ENCODE measurements at regions not wholly inside any gene's neighbourhood (a gene's known extent, or its start where the extent isn't known, plus 50 kb on each side); places are given as distances from the start of the nearest gene placed in this dataset.

DNA sequence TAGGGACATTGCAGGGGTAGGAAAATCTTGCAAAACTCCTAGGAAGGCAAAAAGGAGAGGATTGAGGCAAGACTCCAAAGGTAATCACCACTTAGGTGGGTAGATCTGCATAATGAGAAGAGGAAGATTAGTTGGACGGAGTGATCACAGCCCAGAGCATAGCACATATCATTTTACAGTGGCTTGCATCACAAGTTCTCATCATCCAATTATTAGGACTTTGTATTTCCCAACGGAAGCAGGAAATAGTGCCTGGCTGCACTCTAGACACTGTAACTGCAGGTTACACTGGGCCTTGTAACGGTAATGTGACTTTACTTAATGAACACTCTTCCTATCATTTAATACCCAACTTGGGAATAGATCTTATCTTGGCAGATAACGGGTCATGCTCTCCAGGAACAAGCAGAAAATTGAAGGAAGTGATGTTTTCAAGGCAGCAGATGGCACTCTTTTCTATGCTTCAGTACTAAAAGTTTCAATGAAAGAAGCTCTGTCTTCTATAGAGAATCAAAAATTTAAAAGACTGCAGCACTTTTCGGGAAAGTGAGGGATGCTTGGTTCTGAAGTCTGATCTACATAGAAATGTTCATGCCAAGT, 101.9 kb upstream of the KCNMB2 start:
- DNase-seq (ENCODE audit: low read depth), result no peak
- no peak overlapping the region for H3K4me3 ChIP-seq (ENCODE audit: control insufficient read depth, low read depth, low read length)
- TF ChIP-seq, protein P1, sequence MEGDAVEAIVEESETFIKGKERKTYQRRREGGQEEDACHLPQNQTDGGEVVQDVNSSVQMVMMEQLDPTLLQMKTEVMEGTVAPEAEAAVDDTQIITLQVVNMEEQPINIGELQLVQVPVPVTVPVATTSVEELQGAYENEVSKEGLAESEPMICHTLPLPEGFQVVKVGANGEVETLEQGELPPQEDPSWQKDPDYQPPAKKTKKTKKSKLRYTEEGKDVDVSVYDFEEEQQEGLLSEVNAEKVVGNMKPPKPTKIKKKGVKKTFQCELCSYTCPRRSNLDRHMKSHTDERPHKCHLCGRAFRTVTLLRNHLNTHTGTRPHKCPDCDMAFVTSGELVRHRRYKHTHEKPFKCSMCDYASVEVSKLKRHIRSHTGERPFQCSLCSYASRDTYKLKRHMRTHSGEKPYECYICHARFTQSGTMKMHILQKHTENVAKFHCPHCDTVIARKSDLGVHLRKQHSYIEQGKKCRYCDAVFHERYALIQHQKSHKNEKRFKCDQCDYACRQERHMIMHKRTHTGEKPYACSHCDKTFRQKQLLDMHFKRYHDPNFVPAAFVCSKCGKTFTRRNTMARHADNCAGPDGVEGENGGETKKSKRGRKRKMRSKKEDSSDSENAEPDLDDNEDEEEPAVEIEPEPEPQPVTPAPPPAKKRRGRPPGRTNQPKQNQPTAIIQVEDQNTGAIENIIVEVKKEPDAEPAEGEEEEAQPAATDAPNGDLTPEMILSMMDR (conservative IDR thresholded peaks at IDR 0.05; ENCODE audit: control insufficient read depth, insufficient read depth, low read depth, low read length), result peak; percentile 29

DNA sequence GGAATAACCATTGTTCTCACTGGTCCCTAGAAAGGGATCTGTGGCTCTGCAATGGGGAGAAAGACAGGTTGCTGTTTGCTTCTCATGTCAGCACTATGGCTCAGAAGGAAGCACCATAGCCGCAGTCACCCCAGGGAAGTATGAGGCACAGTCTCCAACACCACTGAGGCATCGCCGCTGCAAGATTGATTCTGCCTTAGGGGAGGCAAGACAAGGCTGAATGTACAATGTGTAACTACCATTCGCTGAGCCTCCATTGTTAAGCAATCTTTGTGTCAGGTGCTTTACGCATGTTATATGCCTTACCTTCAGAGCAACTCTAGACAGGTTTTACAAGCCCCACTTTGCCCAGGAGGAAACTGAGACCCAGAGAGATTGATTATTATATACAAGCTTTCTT, 100.7 kb upstream of the KCNMB2 start:
- no peak overlapping the region for H3K4me3 ChIP-seq (ENCODE audit: control insufficient read depth, low read depth, low read length)
- TF ChIP-seq, protein P1 (conservative IDR thresholded peaks at IDR 0.05; ENCODE audit: control insufficient read depth, insufficient read depth, low read depth, low read length), result no peak

DNA sequence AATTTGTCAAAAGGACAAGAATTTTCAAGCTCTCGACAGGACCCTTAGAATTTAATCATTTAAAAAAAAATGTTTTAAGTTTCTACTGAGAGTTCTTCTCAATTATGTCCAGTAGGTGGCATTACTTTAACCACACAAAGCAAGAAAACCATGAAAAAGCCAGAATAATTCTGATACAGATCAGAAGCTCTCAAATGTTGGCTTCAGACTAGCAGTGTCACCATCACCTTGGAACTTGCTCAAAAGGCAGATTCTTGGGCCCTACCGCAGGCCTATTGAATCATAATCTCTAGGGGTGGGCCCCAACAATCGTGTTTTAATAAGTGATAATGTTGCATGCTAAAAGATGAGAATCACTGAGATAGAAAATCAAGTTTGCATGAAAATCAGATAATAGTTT, 99.5 kb upstream of the KCNMB2 start:
- H3K4me3 ChIP-seq (ENCODE audit: control insufficient read depth, low read depth, low read length), result no peak overlapping the region
- TF ChIP-seq, protein P1 (conservative IDR thresholded peaks at IDR 0.05; ENCODE audit: control insufficient read depth, insufficient read depth, low read depth, low read length), result peak; percentile 57
- peak; percentile 69 for DNase-seq (ENCODE audit: low read depth)

More for the DNA sequence above, 100.7 kb upstream of the KCNMB2 start:
- no peak for DNase-seq (ENCODE audit: low read depth)

DNA sequence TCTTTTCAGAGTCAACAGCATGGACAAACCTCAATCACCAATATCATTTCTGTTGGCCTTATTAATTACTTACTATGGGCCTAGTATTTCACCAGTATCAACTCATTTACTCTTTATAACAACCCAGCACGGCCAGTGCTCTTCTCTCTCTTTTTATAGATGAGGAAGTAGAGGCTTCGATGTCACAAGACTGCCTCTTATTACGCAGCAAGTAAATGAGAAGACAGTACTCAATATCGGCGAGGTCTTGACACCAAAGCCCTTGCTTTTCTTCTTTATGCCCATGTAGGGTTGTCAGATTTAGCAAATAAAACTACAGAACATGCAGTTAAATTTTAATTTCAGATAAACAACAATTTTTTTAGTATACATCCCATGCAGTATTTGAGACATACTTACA, 99.0 kb upstream of the KCNMB2 start:
- H3K4me3 ChIP-seq (ENCODE audit: control insufficient read depth, low read depth, low read length), result no peak overlapping the region
- TF ChIP-seq, protein P1 (conservative IDR thresholded peaks at IDR 0.05; ENCODE audit: control insufficient read depth, insufficient read depth, low read depth, low read length), result no peak
- no peak for DNase-seq (ENCODE audit: low read depth)

DNA sequence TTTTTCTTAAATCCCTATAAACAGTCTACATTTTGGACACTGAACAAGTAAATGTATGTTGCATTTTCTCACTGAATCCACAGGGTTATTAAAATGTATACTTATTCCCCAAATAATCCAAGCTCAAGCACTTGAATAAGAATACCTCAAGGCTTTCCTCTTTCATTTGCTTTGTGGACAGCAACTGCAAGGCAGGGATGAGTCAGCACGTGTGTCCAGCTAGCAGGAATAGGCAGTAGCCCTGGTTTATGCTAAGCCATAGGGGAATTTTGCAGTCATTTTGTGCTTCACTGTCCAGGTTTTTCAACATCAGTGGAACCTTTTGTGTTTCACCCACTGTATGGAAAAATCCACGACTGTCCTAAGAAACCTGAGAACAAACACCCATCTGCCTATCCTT, 96.7 kb upstream of the KCNMB2 start:
- no peak overlapping the region for H3K4me3 ChIP-seq (ENCODE audit: control insufficient read depth, low read depth, low read length)
- peak; percentile 55 for DNase-seq (ENCODE audit: low read depth)
- TF ChIP-seq, protein P1 (conservative IDR thresholded peaks at IDR 0.05; ENCODE audit: control insufficient read depth, insufficient read depth, low read depth, low read length), result no peak

DNA sequence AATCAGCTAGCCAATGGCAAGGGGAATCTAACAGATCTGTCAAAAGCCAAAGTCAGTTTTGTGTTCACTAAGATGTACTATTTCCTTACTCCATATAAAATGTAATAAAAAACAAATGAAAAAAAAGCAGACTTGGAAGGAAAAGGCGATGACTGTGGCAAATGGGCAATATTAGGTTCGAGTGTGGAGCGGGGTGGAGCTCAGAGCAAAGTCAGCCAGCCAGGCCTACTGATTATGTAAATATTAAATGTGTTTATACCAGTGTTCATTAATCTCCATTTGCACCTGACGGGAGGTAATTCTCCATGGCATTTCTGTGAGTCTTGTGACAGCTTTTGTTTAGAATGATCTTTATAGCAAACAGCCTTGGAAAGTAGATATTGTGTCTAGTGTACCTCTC, 96.2 kb upstream of the KCNMB2 start:
- TF ChIP-seq, protein P1 (conservative IDR thresholded peaks at IDR 0.05; ENCODE audit: control insufficient read depth, insufficient read depth, low read depth, low read length), result no peak
- no peak overlapping the region for H3K4me3 ChIP-seq (ENCODE audit: control insufficient read depth, low read depth, low read length)
- no peak for DNase-seq (ENCODE audit: low read depth)

DNA sequence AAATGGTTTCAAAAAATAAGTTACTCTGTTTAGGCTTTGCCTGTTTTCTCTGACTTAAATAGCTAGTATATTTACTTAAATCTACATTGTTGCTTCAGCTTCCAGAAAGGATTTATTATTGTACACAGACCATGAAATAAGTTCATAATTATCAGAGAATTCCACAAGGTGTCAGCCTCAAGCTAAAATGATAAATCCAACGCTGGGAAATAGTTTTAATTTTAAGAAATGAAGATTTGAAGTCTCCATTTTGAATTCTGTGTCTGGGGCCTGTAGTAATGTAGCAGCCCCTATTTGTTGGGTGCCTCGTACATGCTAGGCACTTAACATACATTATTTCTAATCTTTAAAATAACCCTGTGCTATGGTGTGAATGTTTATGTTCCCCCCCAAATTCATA, 92.6 kb upstream of the KCNMB2 start:
- peak; percentile 5 for DNase-seq (ENCODE audit: low read depth)
- TF ChIP-seq, protein P1 (conservative IDR thresholded peaks at IDR 0.05; ENCODE audit: control insufficient read depth, insufficient read depth, low read depth, low read length), result no peak
- no peak overlapping the region for H3K4me3 ChIP-seq (ENCODE audit: control insufficient read depth, low read depth, low read length)
